ENCODE measurements at regions not wholly inside any gene's neighbourhood (a gene's known extent, or its start where the extent isn't known, plus 50 kb on each side); places are given as distances from the start of the nearest gene placed in this dataset.

DNA sequence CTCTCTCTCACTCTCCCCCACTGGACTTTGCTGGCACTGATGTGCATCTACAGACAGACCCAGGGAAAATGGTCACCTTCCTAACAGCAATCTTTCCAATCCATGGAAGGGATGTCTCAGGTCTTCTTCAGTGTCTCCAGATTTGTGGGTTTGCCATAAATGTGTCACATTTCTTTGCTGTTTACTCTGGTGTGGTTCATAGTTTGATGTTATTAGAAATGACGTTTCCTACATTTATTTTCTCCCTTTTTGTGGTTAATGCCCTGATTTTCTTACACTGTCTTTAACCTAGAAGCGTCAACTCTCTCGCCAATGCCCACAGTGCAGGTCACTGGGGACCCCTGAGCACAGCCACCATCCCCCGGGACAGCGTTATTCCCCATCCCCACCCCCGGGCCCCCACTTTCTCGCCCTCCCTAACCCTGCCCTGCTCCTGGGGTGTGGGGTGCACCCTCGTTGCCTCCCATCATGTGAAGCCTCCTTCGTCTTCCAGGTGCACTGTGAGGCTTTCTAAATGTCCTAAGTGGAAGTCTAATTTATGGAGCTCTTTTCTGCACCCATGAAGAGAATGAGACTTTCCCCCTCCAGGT is 86.5 kb downstream of the YTHDF1 start:
- TF ChIP-seq CEBPB (IDR thresholded peaks at IDR 0.05): no peak
- TF ChIP-seq EP300 (IDR thresholded peaks at IDR 0.05; ENCODE audit: borderline replicate concordance): no peak
- TF ChIP-seq, protein P1, sequence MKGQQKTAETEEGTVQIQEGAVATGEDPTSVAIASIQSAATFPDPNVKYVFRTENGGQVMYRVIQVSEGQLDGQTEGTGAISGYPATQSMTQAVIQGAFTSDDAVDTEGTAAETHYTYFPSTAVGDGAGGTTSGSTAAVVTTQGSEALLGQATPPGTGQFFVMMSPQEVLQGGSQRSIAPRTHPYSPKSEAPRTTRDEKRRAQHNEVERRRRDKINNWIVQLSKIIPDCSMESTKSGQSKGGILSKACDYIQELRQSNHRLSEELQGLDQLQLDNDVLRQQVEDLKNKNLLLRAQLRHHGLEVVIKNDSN (IDR thresholded peaks at IDR 0.05): no peak
- no peak for TF ChIP-seq EGR1 (IDR thresholded peaks at IDR 0.05)
- TF ChIP-seq, protein P2, sequence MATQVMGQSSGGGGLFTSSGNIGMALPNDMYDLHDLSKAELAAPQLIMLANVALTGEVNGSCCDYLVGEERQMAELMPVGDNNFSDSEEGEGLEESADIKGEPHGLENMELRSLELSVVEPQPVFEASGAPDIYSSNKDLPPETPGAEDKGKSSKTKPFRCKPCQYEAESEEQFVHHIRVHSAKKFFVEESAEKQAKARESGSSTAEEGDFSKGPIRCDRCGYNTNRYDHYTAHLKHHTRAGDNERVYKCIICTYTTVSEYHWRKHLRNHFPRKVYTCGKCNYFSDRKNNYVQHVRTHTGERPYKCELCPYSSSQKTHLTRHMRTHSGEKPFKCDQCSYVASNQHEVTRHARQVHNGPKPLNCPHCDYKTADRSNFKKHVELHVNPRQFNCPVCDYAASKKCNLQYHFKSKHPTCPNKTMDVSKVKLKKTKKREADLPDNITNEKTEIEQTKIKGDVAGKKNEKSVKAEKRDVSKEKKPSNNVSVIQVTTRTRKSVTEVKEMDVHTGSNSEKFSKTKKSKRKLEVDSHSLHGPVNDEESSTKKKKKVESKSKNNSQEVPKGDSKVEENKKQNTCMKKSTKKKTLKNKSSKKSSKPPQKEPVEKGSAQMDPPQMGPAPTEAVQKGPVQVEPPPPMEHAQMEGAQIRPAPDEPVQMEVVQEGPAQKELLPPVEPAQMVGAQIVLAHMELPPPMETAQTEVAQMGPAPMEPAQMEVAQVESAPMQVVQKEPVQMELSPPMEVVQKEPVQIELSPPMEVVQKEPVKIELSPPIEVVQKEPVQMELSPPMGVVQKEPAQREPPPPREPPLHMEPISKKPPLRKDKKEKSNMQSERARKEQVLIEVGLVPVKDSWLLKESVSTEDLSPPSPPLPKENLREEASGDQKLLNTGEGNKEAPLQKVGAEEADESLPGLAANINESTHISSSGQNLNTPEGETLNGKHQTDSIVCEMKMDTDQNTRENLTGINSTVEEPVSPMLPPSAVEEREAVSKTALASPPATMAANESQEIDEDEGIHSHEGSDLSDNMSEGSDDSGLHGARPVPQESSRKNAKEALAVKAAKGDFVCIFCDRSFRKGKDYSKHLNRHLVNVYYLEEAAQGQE (IDR thresholded peaks at IDR 0.05; ENCODE audit: low read depth): no peak
- TF ChIP-seq TEAD4 (IDR thresholded peaks at IDR 0.05): no peak
- no peak for TF ChIP-seq CREB1 (IDR thresholded peaks at IDR 0.05; ENCODE audit: low read depth)
- no peak for TF ChIP-seq TAF1 (IDR thresholded peaks at IDR 0.05; ENCODE audit: low read depth)
- TF ChIP-seq FOXM1 (IDR thresholded peaks at IDR 0.05; ENCODE audit: borderline replicate concordance, low read depth): no peak
- no peak for TF ChIP-seq NFIC (IDR thresholded peaks at IDR 0.05)
- no peak for TF ChIP-seq MAX (IDR thresholded peaks at IDR 0.05)
- TF ChIP-seq ZBTB7A (IDR thresholded peaks at IDR 0.05; ENCODE audit: low read depth): no peak
